PC-9 (cell line): ENCODE measurements at regions not wholly inside any gene's neighbourhood (a gene's known extent, or its start where the extent isn't known, plus 50 kb on each side); places are given as distances from the start of the nearest gene placed in this dataset.
"Not testable (repeated sequence)": the region's sequence is repeated elsewhere in the genome, so short reads cannot be mapped to it uniquely, and the experiment has no call there.

ENCODE experiments used
- BruUV-seq: library from RNA; stranded (reverse); fragments of 400-500 nt; replicated peaks from 2 replicates; lab custom pipeline; 2021; lab: Mats Ljungman, UMichigan
- CTCF ChIA-PET: fragments of 300-600 bp; sonication (Branson Sonifier 250); formaldehyde crosslinking; loops from one replicate; lab custom pipeline; 2022; ENCODE audit warnings: antibody characterized with exemption; lab: Charles Lee
- POLR2A ChIA-PET: fragments of 300-600 bp; sonication (Branson Sonifier 250); formaldehyde crosslinking; loops from one replicate; lab custom pipeline; 2022; ENCODE audit warnings: antibody characterized with exemption; ENCODE audit not compliant: unreplicated experiment; lab: Charles Lee
- DNase-seq, 2 experiments: peaks; one replicate each; pipeline versions ENCODE4 v3.0.0 to v3.0.0-alpha.2; 2015 to 2022; ENCODE audit warnings: mixed read lengths in 1 of 2
- H2AFZ ChIP-seq: fragments of 200-600 bp; sonication (generic); 2 replicates; pipeline ENCODE4 v1.8.1; 2017; ENCODE audit warnings: antibody characterized with exemption
- H3F3A ChIP-seq: fragments of 200-600 bp; sonication (generic); 2 replicates; pipeline ENCODE4 v1.8.1; 2017; ENCODE audit warnings: antibody characterized with exemption, mild to moderate bottlenecking, low read depth; ENCODE audit not compliant: insufficient read depth
- H3K27ac ChIP-seq: fragments of 200-600 bp; sonication (generic); 2 replicates; pipeline ENCODE4 v1.6.1; 2016; ENCODE audit warnings: mixed run types
- H3K27me3 ChIP-seq: fragments of 200-600 bp; sonication (generic); 2 replicates; pipeline ENCODE4 v1.6.1; 2016; ENCODE audit warnings: low read depth, mixed run types; ENCODE audit not compliant: insufficient read depth
- H3K36me3 ChIP-seq: fragments of 200-600 bp; sonication (generic); 2 replicates; pipeline ENCODE4 v1.6.1; 2016; ENCODE audit warnings: low read depth, mixed run types
- H3K4me1 ChIP-seq: fragments of 200-600 bp; sonication (generic); replicated peaks from 2 replicates; pipeline ENCODE4 v1.6.1; 2016; ENCODE audit warnings: mixed run types; ENCODE audit not compliant: insufficient read depth
- H3K4me2 ChIP-seq: fragments of 200-600 bp; sonication (generic); 2 replicates; pipeline ENCODE4 v1.6.1; 2017; ENCODE audit warnings: mixed run types
- H3K4me3 ChIP-seq: fragments of 200-600 bp; sonication (generic); 2 replicates; pipeline ENCODE4 v1.6.1; 2016; ENCODE audit warnings: mixed run types
- H3K79me2 ChIP-seq: fragments of 200-600 bp; sonication (generic); 2 replicates; pipeline ENCODE4 v1.6.1; 2017; ENCODE audit warnings: low read depth, mixed run types
- H3K9me2 ChIP-seq: fragments of 200-600 bp; sonication (generic); 2 replicates; pipeline ENCODE4 v1.8.1; 2017; ENCODE audit warnings: mild to moderate bottlenecking; ENCODE audit not compliant: insufficient read depth
- H3K9me3 ChIP-seq: fragments of 200-600 bp; sonication (generic); 2 replicates; pipeline ENCODE4 v1.8.1; 2016; ENCODE audit warnings: low read depth; ENCODE audit not compliant: insufficient read depth
- H4K20me1 ChIP-seq: fragments of 200-600 bp; sonication (generic); 2 replicates; pipeline ENCODE4 v1.8.1; 2017; ENCODE audit not compliant: insufficient read depth
- EZH2 ChIP-seq: fragments of 200-600 bp; sonication (generic); IDR thresholded peaks from 2 replicates; pipeline ENCODE4 v1.8.0; 2017; ENCODE audit warnings: antibody characterized with exemption, low read depth
- intact Hi-C: fragments of 100-400 bp; cut with micrococcal nuclease; formaldehyde crosslinking; loops from one replicate; pipeline ENCODE4 v1.10.0; 2022; ENCODE audit not compliant: unreplicated experiment
- TF ChIP-seq, protein P1 (sequence below): fragments of 200-600 bp; sonication (generic); conservative IDR thresholded peaks from 2 replicates; pipeline ENCODE4 v1.6.1; 2017; ENCODE audit warnings: mixed run types, antibody characterized with exemption, mild to moderate bottlenecking, moderate library complexity

DNA sequence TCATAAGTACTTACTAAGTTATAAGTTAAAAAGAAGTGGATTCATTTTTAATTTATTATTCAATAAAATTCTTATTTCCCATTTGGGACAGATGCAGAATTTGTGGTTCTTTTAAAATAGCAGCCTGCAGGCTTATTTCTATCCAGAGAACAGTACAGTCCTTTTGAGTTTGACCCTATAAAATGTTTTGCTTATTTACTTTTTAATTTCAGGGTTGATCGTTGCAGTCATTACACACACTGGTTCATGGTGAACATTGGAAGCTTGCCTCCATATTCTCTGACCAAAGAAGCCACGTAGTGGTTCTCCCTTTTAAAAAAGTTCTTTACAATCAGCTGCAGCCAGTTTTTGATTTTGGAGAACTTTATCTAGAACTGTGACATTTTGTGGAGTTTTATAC lies 122.9 kb upstream of the PDE7B start:
- ChIA-PET POLR2A (no interaction called here), CTCF (no interaction called here)
- intact Hi-C loops, result no loop called here
- Histone ChIP-seq H3K27me3 (no peaks in the 10 kb centered on the region), H3K9me2 (peaks cover 6% of the 10 kb centered on the region; the same call in 1 of the 2 replicates), H3K27ac (no peak overlapping the region), H3K9me3 (peaks cover 22% of the 10 kb centered on the region), H4K20me1 (no peaks in the 10 kb centered on the region), H3K79me2 (no peaks in the 10 kb centered on the region), H3K36me3 (no peaks in the 10 kb centered on the region), H3F3A (0 out of 2 replicates have a peak, but pooled peaks cover under 1% of the 10 kb centered on the region), H3K4me2 (no peak overlapping the region), H3K4me3 (no peak overlapping the region), H2AFZ (no peak overlapping the region), H3K4me1 (0 out of 2 replicates have a peak, but pooled peaks cover under 1% of the 10 kb centered on the region)
- no peak for TF ChIP-seq EZH2
- TF ChIP-seq, protein P1, sequence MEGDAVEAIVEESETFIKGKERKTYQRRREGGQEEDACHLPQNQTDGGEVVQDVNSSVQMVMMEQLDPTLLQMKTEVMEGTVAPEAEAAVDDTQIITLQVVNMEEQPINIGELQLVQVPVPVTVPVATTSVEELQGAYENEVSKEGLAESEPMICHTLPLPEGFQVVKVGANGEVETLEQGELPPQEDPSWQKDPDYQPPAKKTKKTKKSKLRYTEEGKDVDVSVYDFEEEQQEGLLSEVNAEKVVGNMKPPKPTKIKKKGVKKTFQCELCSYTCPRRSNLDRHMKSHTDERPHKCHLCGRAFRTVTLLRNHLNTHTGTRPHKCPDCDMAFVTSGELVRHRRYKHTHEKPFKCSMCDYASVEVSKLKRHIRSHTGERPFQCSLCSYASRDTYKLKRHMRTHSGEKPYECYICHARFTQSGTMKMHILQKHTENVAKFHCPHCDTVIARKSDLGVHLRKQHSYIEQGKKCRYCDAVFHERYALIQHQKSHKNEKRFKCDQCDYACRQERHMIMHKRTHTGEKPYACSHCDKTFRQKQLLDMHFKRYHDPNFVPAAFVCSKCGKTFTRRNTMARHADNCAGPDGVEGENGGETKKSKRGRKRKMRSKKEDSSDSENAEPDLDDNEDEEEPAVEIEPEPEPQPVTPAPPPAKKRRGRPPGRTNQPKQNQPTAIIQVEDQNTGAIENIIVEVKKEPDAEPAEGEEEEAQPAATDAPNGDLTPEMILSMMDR, result no peak
- no peak for DNase-seq
- BruUV-seq, result no TSS peak

DNA sequence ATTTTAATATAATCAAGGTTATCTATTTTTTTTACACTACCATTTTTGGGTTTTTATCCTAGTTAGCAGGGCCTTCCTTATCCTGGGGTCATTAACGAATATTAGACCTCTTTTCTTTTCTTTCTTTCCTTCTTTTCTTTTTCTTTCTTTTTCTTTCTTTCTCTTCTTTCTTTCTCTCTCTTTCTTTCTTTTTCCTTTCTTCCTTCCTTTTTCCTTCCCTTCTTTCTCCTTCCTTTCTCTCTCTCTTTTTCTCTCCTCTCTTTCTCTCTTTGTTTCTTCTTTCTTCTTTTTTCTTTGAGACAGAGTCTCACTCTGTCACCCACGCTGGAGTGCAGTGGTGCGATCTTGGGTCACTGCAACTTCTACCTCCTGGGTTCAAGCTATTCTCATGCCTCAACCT lies 120.4 kb upstream of the PDE7B start:
- no peaks in the 10 kb centered on the region for H3K27me3 ChIP-seq
- intact Hi-C loops, result no loop called here
- peaks cover 16% of the 10 kb centered on the region; the same call in 1 of the 2 replicates for H3K9me3 ChIP-seq
- no peak overlapping the region for H3K27ac ChIP-seq
- H2AFZ ChIP-seq, result no peak overlapping the region
- CTCF ChIA-PET, result no interaction called here
- BruUV-seq, result no TSS peak
- no peaks in the 10 kb centered on the region for H3K36me3 ChIP-seq
- H3K79me2 ChIP-seq, result no peaks in the 10 kb centered on the region
- peaks cover 6% of the 10 kb centered on the region; the same call in 1 of the 2 replicates for H3K9me2 ChIP-seq
- H3K4me2 ChIP-seq, result no peak overlapping the region
- H3F3A ChIP-seq, result no peaks in the 10 kb centered on the region
- H3K4me3 ChIP-seq, result no peak overlapping the region
- POLR2A ChIA-PET, result no interaction called here
- TF ChIP-seq EZH2, result no peak
- TF ChIP-seq, protein P1, result no peak
- no peaks in the 10 kb centered on the region for H4K20me1 ChIP-seq
- DNase-seq, result no peak
- H3K4me1 ChIP-seq, result 0 out of 2 replicates have a peak, but pooled peaks cover 6% of the 10 kb centered on the region

DNA sequence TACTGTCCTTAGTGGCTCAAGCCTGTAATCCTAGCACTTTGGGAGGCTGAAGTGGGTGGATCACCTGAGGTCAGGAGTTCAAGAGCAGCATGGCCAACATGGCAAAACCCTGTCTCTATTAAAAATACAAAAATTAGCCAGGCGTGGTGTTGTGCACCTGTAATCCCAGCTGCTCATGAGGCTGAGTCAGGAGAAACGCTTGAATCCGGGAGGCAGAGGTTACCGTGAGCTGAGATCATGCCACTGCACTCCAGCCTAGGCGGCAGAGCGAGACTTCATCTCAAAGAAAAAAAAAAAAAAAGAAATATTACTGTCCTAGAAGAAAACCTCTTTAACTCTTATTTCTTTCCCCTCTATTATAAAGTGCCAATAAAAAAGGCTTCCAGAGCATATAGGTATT lies 115.2 kb upstream of the PDE7B start:
- H3K4me3 ChIP-seq, H3K27ac ChIP-seq, H3K79me2 ChIP-seq, H3K27me3 ChIP-seq, H3K4me1 ChIP-seq, H2AFZ ChIP-seq, BruUV-seq, H3K4me2 ChIP-seq, H3K9me2 ChIP-seq, H3K9me3 ChIP-seq, CTCF ChIA-PET, H3K36me3 ChIP-seq, H4K20me1 ChIP-seq, intact Hi-C loops, H3F3A ChIP-seq, DNase-seq, POLR2A ChIA-PET: not testable (repeated sequence)

DNA sequence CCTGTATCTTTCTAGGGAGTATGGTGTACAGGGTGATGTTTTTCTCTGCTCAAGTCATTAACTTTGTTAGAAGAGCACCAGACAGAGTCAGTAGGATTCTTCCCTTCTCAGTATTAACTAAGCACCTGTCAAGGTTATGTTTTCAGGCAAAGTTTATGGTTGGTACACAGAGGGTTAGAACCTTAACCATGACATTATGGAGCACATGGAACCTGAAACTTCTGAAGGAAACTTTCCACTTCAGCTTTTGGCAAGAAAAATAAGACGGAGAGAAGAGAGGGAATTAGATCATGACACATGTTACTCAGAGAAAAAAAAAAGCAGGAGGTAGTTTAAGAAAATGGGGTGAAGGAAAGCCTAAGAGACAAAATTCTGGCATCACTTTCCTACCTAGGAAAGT lies 112.9 kb upstream of the PDE7B start:
- Histone ChIP-seq H3K4me2 (no peak overlapping the region), H2AFZ (0 out of 2 replicates have a peak overlapping the region, but pooled peaks have one; percentile 49), H4K20me1 (no peaks in the 10 kb centered on the region), H3F3A (no peaks in the 10 kb centered on the region), H3K4me3 (no peak overlapping the region), H3K36me3 (no peaks in the 10 kb centered on the region), H3K27ac (no peak overlapping the region), H3K4me1 (0 out of 2 replicates have a peak, but pooled peaks cover 4% of the 10 kb centered on the region), H3K9me2 (no peaks in the 10 kb centered on the region), H3K9me3 (no peaks in the 10 kb centered on the region), H3K79me2 (no peaks in the 10 kb centered on the region), H3K27me3 (no peaks in the 10 kb centered on the region)
- BruUV-seq, result no TSS peak
- no peak for TF ChIP-seq EZH2
- TF ChIP-seq, protein P1, result no peak
- ChIA-PET POLR2A (no interaction called here), CTCF (no interaction called here)
- no peak for DNase-seq
- intact Hi-C loops, result no loop called here
